MG63 (cell line): ENCODE measurements at regions not wholly inside any gene's neighbourhood (a gene's known extent, or its start where the extent isn't known, plus 50 kb on each side); places are given as distances from the start of the nearest gene placed in this dataset.

ENCODE experiments used
- DNase-seq: peaks from one replicate; pipeline ENCODE4 v3.0.0-alpha.2; 2020
- H3K27me3 ChIP-seq: fragments of 250-450 bp; sonication (Bioruptor Pico); 2 replicates; pipeline ENCODE4 v1.5.1; 2020; ENCODE audit warnings: mild to moderate bottlenecking, moderate library complexity
- H3K36me3 ChIP-seq: fragments of 250-450 bp; sonication (Bioruptor Pico); 2 replicates; pipeline ENCODE4 v1.5.1; 2020; ENCODE audit warnings: mild to moderate bottlenecking, moderate library complexity
- H3K4me3 ChIP-seq: fragments of 250-450 bp; sonication (Bioruptor Pico); 2 replicates; pipeline ENCODE4 v1.5.1; 2020; ENCODE audit warnings: mild to moderate bottlenecking, moderate library complexity
- H3K9me3 ChIP-seq: fragments of 250-450 bp; sonication (Bioruptor Pico); 2 replicates; pipeline ENCODE4 v1.5.1; 2020; ENCODE audit warnings: mild to moderate bottlenecking, moderate library complexity

DNA sequence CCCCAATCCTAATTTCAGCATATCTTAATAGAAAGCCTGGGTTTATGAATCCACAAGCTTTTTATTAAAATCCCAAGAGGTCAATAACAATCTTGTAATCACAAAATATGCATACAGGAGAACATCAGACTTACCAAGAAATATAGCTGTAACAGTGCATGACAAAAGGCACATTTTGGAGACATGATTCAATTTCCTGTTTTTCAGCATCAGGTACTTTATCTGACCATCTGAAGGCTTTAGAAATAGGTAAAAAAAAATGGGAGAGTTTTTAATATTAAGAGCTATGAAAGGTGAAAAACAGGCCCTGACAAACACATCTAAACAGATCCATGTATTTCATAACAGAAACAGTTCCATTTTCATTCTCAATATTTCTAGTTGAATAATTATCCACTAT is 89.9 kb upstream of the EFEMP1 start:
- Histone ChIP-seq H3K36me3 (no peaks in the 10 kb centered on the region), H3K4me3 (no peak overlapping the region), H3K27me3 (no peaks in the 10 kb centered on the region), H3K9me3 (no peaks in the 10 kb centered on the region)
- DNase-seq = no peak

DNA sequence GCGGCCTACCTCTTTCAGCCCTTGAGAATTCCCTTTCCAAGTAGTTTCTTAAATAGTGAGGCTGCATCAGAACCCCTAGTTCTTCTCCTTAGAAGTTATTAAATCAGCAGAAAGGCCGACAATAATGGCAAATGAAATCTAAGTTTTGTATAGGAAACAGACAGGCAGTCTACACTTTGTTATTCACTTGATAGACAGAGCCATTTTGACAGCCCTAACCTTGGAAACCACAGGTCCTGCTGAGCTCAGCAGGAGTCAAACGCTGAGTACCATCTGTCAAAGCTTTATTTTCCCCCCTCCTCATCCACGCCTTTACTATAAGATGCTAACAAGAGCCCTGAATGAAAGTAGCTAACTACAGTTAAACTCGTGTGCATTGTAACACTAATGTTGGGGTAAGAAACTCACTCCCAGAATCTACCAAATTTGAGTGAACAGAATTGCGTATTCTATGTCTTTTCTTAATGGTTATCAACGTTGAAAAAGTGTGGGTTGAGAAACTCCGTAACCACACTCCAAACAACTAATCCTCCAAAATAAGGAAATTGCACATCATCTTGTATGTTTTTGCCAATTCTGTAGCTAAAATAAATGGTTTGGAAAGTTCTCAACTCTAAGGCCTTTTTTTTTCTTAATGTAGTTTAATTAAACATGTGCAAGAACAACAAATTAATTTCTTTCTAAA is 90.6 kb upstream of the EFEMP1 start:
- DNase-seq = no peak
- H3K4me3 ChIP-seq = no peak overlapping the region
- H3K36me3 ChIP-seq = no peaks in the 10 kb centered on the region
- no peaks in the 10 kb centered on the region for H3K9me3 ChIP-seq
- H3K27me3 ChIP-seq = no peaks in the 10 kb centered on the region

DNA sequence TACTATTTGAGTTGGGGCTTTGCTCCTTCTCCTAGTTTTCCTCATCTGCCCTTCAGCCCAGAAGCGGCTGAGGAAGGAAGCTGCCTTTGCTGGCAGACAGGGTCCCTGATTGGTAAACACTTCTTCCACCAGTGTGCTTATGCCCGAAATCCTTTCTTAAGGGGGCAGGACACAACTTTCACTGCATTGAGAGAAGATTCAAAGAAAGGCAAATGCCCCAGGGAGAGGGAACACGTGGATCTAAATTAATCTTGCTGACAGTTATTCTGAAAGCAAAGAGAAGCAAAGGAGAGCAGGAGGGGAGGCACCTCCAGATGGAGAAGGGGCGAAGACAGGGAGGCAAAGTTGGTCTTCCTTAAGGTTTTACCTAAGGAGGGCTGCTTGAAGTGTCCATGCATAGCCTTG is 92.1 kb upstream of the EFEMP1 start:
- Histone ChIP-seq H3K36me3 (no peaks in the 10 kb centered on the region), H3K4me3 (no peak overlapping the region), H3K27me3 (no peaks in the 10 kb centered on the region), H3K9me3 (no peaks in the 10 kb centered on the region)
- no peak for DNase-seq

DNA sequence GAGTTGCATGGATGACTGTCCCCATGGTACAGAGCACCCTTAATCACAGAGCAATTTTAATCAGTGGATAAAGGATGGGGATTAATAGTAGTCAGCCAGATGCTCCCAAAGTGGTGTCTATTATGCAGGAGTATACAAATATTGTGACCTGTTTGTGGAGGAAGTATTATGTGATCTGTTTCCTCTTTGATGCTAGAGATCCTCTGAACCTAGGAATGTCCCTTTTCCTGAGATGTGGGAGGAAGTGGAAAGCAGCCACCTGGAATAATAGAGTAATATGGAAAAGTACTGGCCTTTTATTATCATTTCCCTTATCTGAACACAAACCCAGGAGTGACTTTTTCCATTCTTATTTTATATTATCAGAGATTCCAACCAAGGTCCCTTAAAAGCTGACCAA is 94.2 kb upstream of the EFEMP1 start:
- no peaks in the 10 kb centered on the region for H3K9me3 ChIP-seq
- no peaks in the 10 kb centered on the region for H3K27me3 ChIP-seq

DNA sequence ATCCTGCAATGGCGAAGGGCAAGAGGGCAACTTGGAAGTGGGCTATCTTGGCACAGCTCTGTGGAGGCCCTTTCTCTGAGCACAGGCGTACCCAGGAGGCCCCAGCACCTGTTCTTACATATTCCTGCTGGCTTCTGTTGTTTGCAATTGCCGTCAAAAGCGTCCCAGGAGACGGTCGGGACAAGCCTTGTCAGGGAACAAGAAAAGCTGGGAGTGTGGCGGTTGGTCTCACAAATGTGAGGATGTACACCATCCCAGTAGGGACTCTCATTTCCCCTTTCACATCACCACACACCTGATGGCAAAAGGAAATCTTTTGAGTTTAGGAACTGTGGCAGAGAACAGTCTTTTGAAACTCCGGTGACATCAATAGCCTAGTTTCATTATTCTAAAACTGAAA is 94.7 kb upstream of the EFEMP1 start:
- H3K9me3 ChIP-seq = no peaks in the 10 kb centered on the region
- no peak for DNase-seq

More for the DNA sequence above, 94.2 kb upstream of the EFEMP1 start:
- no peaks in the 10 kb centered on the region for H3K36me3 ChIP-seq
- DNase-seq = no peak
- no peak overlapping the region for H3K4me3 ChIP-seq

DNA sequence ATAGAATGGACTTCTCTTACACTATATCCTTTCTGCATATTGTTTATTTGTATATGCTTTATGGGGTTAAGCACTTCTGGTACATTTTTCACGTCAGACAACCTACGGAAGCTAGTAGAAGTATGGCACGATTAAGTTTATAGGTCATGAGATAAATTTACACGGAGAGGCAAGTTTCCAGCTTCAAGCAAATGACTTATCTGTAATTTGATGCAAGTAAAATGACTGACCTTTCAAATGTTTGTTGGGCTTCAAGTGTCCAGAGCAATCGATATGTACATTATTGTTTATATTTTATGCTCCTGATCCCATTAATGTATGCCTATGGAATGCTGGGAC is 97.5 kb upstream of the EFEMP1 start:
- H3K4me3 ChIP-seq = no peak overlapping the region
- DNase-seq = no peak

More for the DNA sequence above, 94.7 kb upstream of the EFEMP1 start:
- Histone ChIP-seq H3K36me3 (no peaks in the 10 kb centered on the region), H3K27me3 (no peaks in the 10 kb centered on the region; the same call in 1 of the 2 replicates), H3K4me3 (no peak overlapping the region)

DNA sequence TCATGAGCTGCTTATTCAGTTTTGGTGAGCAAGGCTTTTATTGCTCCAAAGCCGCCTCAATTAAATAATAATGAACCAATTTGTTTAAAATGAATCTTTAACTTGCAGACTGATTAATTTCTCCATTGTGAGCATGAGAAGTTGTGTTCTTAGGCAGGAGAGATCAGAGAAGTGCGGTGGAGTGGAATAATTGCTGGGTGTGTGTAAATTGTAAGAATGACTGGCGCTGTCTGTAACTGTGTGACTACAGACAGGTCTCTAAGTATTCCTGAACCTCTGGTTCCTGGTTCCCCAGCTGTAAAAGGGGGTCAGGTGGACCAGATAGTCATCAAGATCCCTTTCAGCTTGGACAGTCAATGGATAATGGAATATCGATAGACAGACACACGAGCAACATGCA is 98.0 kb upstream of the EFEMP1 start:
- H3K36me3 ChIP-seq = no peaks in the 10 kb centered on the region
- no peaks in the 10 kb centered on the region for H3K9me3 ChIP-seq
- H3K4me3 ChIP-seq = no peak overlapping the region
- DNase-seq = no peak
- no peaks in the 10 kb centered on the region; the same call in 1 of the 2 replicates for H3K27me3 ChIP-seq

More for the DNA sequence above, 97.5 kb upstream of the EFEMP1 start:
- Histone ChIP-seq H3K27me3 (no peaks in the 10 kb centered on the region; the same call in 1 of the 2 replicates), H3K36me3 (no peaks in the 10 kb centered on the region), H3K9me3 (no peaks in the 10 kb centered on the region)

DNA sequence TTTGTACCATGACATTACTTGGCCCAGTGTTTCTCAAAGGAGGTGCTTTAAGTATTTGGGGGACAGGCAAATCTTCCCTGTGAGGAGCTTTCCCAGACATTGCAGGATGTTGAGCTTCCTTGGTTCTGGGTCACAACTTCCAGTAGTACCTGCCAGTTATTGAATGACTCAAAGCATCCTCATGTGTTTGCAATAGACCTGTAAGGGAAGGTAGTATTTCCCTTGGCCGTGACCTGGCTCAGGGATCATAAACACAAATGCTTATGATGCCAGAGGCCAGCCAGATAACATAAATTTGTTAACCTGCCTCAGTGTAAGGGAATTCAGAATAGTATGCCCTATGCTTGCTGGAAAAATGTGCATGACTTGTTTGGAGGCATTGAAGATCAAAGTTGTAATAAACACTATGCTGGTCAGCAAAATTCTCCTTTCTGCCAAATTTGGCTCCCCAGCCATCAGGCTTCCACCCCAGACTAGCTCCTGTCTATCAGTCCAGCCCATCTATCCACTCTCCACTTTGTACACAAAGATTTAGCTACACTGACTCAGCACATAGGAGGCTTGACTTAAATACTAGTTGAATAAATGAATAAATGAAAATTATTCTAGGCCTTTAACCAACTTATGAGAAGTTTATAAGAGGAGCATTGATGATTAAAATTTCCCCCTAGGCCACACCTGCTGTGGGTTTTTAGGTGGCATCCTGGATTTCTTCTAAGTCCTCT is 102.0 kb upstream of the EFEMP1 start:
- no peak for DNase-seq
- H3K27me3 ChIP-seq = no peaks in the 10 kb centered on the region; the same call in 1 of the 2 replicates
- no peak overlapping the region for H3K4me3 ChIP-seq
- no peaks in the 10 kb centered on the region for H3K9me3 ChIP-seq
- no peaks in the 10 kb centered on the region for H3K36me3 ChIP-seq

DNA sequence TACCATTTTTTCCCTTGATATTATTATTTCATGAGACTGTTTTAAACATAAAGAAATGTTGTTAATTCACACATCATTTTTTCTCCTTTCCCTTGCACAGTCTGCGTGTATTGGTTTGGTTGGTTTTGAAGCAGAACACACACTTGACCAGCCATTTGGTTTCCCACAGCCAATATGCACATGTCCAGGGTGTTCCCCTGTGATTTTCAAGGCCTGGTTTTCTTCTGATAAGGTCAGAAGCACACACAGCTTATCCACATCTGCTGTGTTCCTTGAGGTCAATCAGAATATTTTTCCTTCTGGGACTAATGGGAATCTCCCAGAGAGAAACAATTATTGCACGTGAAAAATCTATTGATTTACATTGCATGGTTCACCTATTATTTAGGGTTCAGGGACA is 103.2 kb upstream of the EFEMP1 start:
- Histone ChIP-seq H3K36me3 (no peaks in the 10 kb centered on the region), H3K9me3 (no peaks in the 10 kb centered on the region), H3K4me3 (no peak overlapping the region), H3K27me3 (no peaks in the 10 kb centered on the region; the same call in 1 of the 2 replicates)
- DNase-seq = no peak

DNA sequence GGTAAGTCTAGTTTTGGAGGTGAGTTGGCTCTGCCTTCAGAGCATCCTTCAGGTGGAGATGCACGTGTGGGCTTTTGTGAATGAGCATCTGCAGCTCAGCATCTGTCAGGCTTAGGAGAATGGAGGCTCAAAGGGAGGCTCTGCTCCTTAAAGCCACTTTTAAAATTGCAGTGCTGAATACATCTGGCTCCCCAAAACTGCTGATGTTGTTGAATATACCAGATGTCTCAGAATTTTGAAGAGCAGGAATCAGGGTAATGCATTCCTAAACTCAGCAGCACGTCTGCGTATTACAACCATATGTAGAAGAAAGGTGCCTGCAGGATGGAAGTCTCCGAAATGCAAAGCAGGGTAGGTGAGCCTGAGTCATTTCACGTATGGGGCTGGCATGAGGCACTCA is 106.5 kb upstream of the EFEMP1 start:
- DNase-seq = no peak
- Histone ChIP-seq H3K9me3 (no peaks in the 10 kb centered on the region), H3K4me3 (no peak overlapping the region), H3K27me3 (no peaks in the 10 kb centered on the region), H3K36me3 (no peaks in the 10 kb centered on the region)

DNA sequence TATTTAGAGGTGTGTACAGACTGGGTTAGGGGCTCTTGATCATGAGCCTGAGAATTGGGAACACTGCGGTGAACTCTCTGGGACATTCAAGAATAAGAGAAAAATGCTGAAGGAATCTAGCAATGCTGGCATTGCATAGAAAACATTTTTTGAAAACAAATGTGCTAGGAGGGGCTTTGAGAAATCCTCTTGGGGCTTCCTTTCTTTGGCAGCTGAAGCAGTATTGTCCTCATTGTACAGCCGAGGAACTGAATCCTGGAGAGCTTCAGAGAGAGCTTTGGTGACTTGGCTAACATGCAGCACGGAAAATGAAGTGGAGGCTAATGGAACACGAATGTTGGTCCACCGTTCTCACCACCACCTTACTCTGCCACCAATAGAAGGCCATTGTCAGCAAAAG is 107.3 kb upstream of the EFEMP1 start:
- Histone ChIP-seq H3K27me3 (no peaks in the 10 kb centered on the region), H3K36me3 (no peaks in the 10 kb centered on the region), H3K4me3 (no peak overlapping the region), H3K9me3 (no peaks in the 10 kb centered on the region)
- no peak for DNase-seq

DNA sequence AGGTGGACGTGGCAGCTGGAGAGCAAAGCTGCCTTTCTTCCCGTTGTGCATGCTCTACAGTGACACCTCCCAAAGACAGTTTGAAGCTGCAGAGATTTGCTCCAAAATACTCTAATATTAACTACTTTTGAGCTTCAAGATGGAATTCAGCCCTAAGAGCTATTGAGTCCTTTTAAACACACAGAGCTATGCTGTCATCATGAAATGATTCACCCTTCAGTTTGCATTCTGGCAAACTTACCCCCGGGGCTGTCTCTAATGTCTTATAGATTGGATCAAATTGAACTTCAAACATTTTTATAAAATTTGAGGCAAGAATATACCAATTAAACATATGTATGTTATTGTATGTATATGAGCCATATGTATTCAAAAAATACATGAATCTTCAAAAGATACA is 110.7 kb upstream of the EFEMP1 start:
- Histone ChIP-seq H3K9me3 (no peaks in the 10 kb centered on the region), H3K4me3 (no peak overlapping the region), H3K36me3 (no peaks in the 10 kb centered on the region), H3K27me3 (no peaks in the 10 kb centered on the region)
- no peak for DNase-seq

DNA sequence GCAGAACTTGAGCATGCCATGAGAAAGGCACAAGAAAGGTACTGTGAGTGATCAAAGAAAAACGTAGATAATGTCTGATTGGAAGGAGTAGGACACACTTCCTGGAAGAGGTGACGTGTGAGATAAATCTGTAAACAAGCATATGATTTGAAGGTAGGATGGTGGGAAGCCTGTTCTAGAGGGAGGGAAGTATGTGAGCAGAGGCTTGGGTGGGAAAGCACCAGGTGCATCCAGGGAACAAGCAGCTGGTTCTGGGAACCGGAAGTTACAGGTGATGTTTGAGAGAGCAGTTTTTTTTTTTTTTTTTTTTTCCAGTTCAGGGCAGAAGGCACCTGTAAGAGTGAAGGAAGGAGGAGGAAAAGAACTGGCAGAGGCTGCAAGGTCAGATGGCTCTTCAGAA is 116.6 kb upstream of the EFEMP1 start:
- H3K4me3 ChIP-seq = no peak overlapping the region
- no peak for DNase-seq
- H3K9me3 ChIP-seq = no peaks in the 10 kb centered on the region
- H3K27me3 ChIP-seq = no peaks in the 10 kb centered on the region
- no peaks in the 10 kb centered on the region for H3K36me3 ChIP-seq

DNA sequence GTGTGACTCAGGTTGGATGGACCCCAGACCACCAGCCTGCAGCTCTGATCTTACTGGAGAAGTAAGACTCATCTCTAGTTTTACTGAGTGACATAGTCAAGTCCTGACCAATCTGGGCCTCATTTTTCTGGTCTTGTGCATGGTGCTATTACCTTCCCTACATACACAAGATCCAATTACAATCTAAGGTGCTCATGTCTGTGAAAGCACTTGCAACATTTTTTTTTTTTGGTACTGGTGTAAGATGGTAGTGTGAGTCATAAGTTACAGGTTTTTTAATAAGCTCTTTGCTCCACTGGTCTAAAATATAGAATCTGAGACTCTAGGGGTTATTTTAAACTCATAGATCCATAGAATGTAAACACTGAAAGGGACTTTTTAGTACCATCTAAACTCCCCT is 117.3 kb upstream of the EFEMP1 start:
- Histone ChIP-seq H3K27me3 (no peaks in the 10 kb centered on the region), H3K36me3 (no peaks in the 10 kb centered on the region), H3K4me3 (no peak overlapping the region), H3K9me3 (no peaks in the 10 kb centered on the region)
- DNase-seq = no peak

DNA sequence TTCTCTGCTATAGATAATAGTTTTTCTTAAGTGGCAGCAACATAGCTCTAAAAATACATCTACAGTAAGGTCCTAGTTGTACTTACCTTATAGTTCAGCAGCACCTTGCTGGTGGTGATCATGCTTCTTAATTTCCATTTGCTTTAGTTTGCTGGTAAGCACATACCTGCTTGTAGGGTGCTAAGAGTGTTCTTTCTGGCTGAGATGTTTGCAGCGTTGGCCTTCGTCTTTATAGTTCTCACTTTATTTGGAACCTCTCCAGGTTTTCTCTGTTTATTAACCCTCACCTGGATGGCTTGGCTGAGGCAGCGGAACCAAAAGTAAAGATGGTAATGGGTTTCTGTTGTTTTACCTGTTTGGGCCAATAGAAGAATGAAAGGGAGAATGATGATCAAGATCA is 123.6 kb upstream of the EFEMP1 start:
- no peak overlapping the region for H3K4me3 ChIP-seq
- no peaks in the 10 kb centered on the region for H3K9me3 ChIP-seq
- H3K36me3 ChIP-seq = no peaks in the 10 kb centered on the region
- no peak for DNase-seq
- no peaks in the 10 kb centered on the region for H3K27me3 ChIP-seq

DNA sequence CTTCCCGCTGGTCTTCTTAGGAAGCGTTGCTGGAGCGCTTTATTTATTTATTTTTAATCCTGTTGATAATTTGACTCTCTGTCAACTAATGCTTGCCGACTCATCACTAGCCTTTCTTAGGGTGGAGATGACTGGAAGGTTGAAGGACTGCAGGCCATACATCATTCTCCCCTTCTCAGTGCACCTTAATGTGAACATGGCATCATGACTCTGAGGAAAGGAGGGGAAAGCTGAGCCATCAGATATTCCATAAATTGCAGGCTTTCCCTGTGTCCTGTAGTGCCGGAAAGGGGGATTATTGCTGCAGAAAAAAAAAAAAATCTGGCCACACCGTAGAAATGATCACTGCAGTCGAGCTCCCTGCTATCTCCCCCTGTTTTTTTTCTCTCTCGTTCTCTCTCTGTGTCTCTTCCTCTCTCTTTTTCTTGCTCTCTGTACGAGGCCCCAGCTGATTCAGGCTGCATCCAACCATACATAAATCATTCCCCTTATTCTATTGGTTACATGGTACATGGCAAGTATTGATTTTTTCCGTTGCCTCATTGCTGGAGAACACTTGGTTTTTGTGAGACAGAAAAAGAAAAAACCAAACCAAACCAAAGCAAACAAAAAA is 125.8 kb upstream of the EFEMP1 start:
- H3K36me3 ChIP-seq = no peaks in the 10 kb centered on the region
- no peaks in the 10 kb centered on the region for H3K27me3 ChIP-seq
- no peak for DNase-seq
- H3K4me3 ChIP-seq = no peak overlapping the region
- H3K9me3 ChIP-seq = no peaks in the 10 kb centered on the region

DNA sequence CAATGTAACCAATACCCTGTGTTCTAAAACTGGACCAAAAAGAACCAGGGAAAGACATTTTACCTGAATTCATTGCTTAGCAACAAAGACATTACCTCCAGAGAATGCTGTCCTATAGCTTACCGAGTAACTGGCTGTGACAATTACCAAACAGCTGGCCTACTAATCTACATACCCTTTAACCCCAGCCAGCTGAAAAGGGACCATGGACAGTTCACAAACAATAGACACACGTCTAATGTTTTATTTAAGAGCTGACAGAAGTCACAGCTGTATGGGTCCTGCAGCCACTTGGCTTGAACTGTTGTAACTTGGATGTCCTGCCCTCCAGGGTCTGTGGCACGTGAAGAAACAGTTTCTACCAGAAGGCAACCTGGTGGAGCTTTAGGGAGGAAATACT is 130.1 kb upstream of the EFEMP1 start:
- no peaks in the 10 kb centered on the region for H3K9me3 ChIP-seq
- DNase-seq = no peak
- H3K36me3 ChIP-seq = no peaks in the 10 kb centered on the region
- no peak overlapping the region for H3K4me3 ChIP-seq
- H3K27me3 ChIP-seq = no peaks in the 10 kb centered on the region

DNA sequence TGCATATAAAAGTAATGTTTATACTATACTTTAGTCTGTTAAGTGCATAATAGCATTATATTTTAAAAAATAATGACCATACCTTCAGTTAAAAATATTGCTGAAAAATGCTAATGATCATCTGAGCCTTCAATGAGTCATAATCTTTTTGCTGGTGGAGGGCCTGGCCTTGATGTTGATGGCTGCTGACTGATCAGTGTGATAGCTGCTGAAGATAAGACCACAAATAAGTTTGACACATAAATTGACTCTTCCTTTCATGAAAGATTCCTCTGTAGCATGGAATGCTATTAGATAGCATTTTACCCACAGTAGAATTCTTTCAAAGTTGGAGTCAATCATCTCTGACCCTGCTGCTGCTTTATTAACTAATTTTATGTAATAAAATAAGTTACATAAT is 128.4 kb upstream of the CCDC85A start:
- H3K9me3 ChIP-seq = 0 out of 2 replicates have a peak, but pooled peaks cover 3% of the 10 kb centered on the region
- DNase-seq = no peak
- no peak overlapping the region for H3K4me3 ChIP-seq
- H3K27me3 ChIP-seq = no peaks in the 10 kb centered on the region
- no peaks in the 10 kb centered on the region for H3K36me3 ChIP-seq
